Endothelial cell (in vitro differentiated cells): ENCODE measurements at regions not wholly inside any gene's neighbourhood (a gene's known extent, or its start where the extent isn't known, plus 50 kb on each side); places are given as distances from the start of the nearest gene placed in this dataset.

Experiments used
- DNase-seq: peaks from one replicate; pipeline ENCODE4 v3.0.0; 2021; ENCODE audit warnings: low spot score
- H3K27ac Mint-ChIP-seq: one replicate; pipeline ENCODE4 v1.8.0; 2021; ENCODE audit warnings: mixed read lengths, inconsistent platforms; ENCODE audit not compliant: unreplicated experiment
- H3K27me3 Mint-ChIP-seq: one replicate; pipeline ENCODE4 v1.8.0; 2021; ENCODE audit warnings: mild to moderate bottlenecking, moderate library complexity, mixed read lengths, inconsistent platforms; ENCODE audit not compliant: unreplicated experiment
- H3K36me3 Mint-ChIP-seq: one replicate; pipeline ENCODE4 v1.8.0; 2021; ENCODE audit warnings: mild to moderate bottlenecking, low read depth, mixed read lengths, inconsistent platforms; ENCODE audit not compliant: unreplicated experiment
- H3K4me1 Mint-ChIP-seq: one replicate; pipeline ENCODE4 v1.8.0; 2021; ENCODE audit warnings: mild to moderate bottlenecking, mixed read lengths, inconsistent platforms; ENCODE audit not compliant: unreplicated experiment
- H3K4me3 Mint-ChIP-seq: one replicate; pipeline ENCODE4 v1.8.0; 2021; ENCODE audit warnings: mild to moderate bottlenecking, mixed read lengths, inconsistent platforms; ENCODE audit not compliant: unreplicated experiment
- H3K9me3 Mint-ChIP-seq: one replicate; pipeline ENCODE4 v1.8.0; 2021; ENCODE audit warnings: mixed read lengths, inconsistent platforms; ENCODE audit not compliant: unreplicated experiment
- CTCF ChIP-seq: fragments of 200-600 bp; sonication (generic); IDR thresholded peaks from one replicate; pipeline ENCODE4 v1.5.0; 2021; ENCODE audit warnings: antibody characterized with exemption; ENCODE audit not compliant: unreplicated experiment

GRCh38 chr9:88828018-88828417 lies 163.2 kb upstream of the S1PR3 start:
- peaks cover 8% of the 10 kb centered on the region for H3K4me1 Mint-ChIP-seq
- no peaks in the 10 kb centered on the region for H3K36me3 Mint-ChIP-seq
- no peak overlapping the region for H3K4me3 Mint-ChIP-seq
- H3K9me3 Mint-ChIP-seq: no peaks in the 10 kb centered on the region
- H3K27me3 Mint-ChIP-seq: peaks cover 1% of the 10 kb centered on the region
- TF ChIP-seq CTCF: no peak
- H3K27ac Mint-ChIP-seq: no peak overlapping the region
- DNase-seq: no peak

- Mint-ChIP-seq H3K27ac (no peak overlapping the region), H3K36me3 (no peaks in the 10 kb centered on the region), H3K4me3 (no peak overlapping the region), H3K9me3 (no peaks in the 10 kb centered on the region), H3K4me1 (peaks cover 8% of the 10 kb centered on the region), H3K27me3 (peaks cover 1% of the 10 kb centered on the region)
- DNase-seq: no peak
- TF ChIP-seq CTCF: no peak
These were observed 162.7 kb upstream of the S1PR3 start for GRCh38 chr9:88828492-88828974.

- no peaks in the 10 kb centered on the region for H3K36me3 Mint-ChIP-seq
- peaks cover 11% of the 10 kb centered on the region for H3K4me1 Mint-ChIP-seq
- H3K9me3 Mint-ChIP-seq: no peaks in the 10 kb centered on the region
- DNase-seq: no peak
- no peak overlapping the region for H3K27ac Mint-ChIP-seq
- peaks cover 1% of the 10 kb centered on the region for H3K27me3 Mint-ChIP-seq
- no peak for TF ChIP-seq CTCF
- no peak overlapping the region for H3K4me3 Mint-ChIP-seq
These were observed 162.0 kb upstream of the S1PR3 start for GRCh38 chr9:88829276-88829675.

GRCh38 chr9:88831713-88832407 lies 159.4 kb upstream of the S1PR3 start:
- H3K4me1 Mint-ChIP-seq: peaks cover 17% of the 10 kb centered on the region
- peak overlapping the region; percentile 8 for H3K4me3 Mint-ChIP-seq
- H3K9me3 Mint-ChIP-seq: no peaks in the 10 kb centered on the region
- H3K36me3 Mint-ChIP-seq: no peaks in the 10 kb centered on the region
- peak; percentile 11 for DNase-seq
- TF ChIP-seq CTCF: no peak
- H3K27ac Mint-ChIP-seq: peak overlapping the region; percentile 1
- peaks cover 1% of the 10 kb centered on the region for H3K27me3 Mint-ChIP-seq

- TF ChIP-seq CTCF: no peak
- Mint-ChIP-seq H3K4me1 (peaks cover 17% of the 10 kb centered on the region), H3K4me3 (no peak overlapping the region)
These were observed 157.3 kb upstream of the S1PR3 start for GRCh38 chr9:88833946-88834345.

More at GRCh38 chr9:88833946-88834345, 157.3 kb upstream of the S1PR3 start:
- Mint-ChIP-seq H3K36me3 (no peaks in the 10 kb centered on the region), H3K27ac (no peak overlapping the region), H3K27me3 (no peaks in the 10 kb centered on the region), H3K9me3 (no peaks in the 10 kb centered on the region)
- DNase-seq: no peak
